ENCODE measurements at regions not wholly inside any gene's neighbourhood (a gene's known extent, or its start where the extent isn't known, plus 50 kb on each side); places are given as distances from the start of the nearest gene placed in this dataset.

GRCh38 chr3:94758751-94759150, 695.9 kb downstream of the NSUN3 start:
- no peak for DNase-seq
- POLR2A ChIA-PET (ENCODE audit: unreplicated experiment): no interaction called here
- ATAC-seq: no peak
- no peak for TF ChIP-seq CTCF (conservative IDR thresholded peaks at IDR 0.05; ENCODE audit: low read depth, low read length)
- TF ChIP-seq EZH2phosphoT487 (IDR thresholded peaks at IDR 0.05; ENCODE audit: borderline replicate concordance, low read length): no peak
- Histone ChIP-seq H3K9ac (ENCODE audit: low read length) (no peak overlapping the region), H3K4me3 (ENCODE audit: low read length) (no peak overlapping the region), H3K79me2 (ENCODE audit: low read length) (no peaks in the 10 kb centered on the region), H3K27me3 (ENCODE audit: low read length) (no peaks in the 10 kb centered on the region), H3K27ac (ENCODE audit: low read length) (no peak overlapping the region), H3K36me3 (ENCODE audit: low read depth, low read length) (no peaks in the 10 kb centered on the region), H4K20me1 (ENCODE audit: low read length) (no peaks in the 10 kb centered on the region), H2AFZ (ENCODE audit: low read length) (no peak overlapping the region), H3F3A (ENCODE audit: low read length, unreplicated experiment) (no peaks in the 10 kb centered on the region), H3K9me2 (replicated peaks; ENCODE audit: low read length) (0 out of 2 replicates have a peak, but pooled peaks cover 3% of the 10 kb centered on the region), H3K4me2 (ENCODE audit: low read length) (no peak overlapping the region), H3K4me1 (ENCODE audit: insufficient read depth, low read length) (no peaks in the 10 kb centered on the region), H3K9me3 (ENCODE audit: low read length) (no peaks in the 10 kb centered on the region)
- BruUV-seq (replicated peaks): no TSS peak
- intact Hi-C loops (cut with micrococcal nuclease): no loop called here
- CTCF ChIA-PET: no interaction called here

- no peaks in the 10 kb centered on the region for H4K20me1 ChIP-seq (ENCODE audit: low read length)
- peak overlapping the region; percentile 51 for H3K27ac ChIP-seq (ENCODE audit: low read length)
- ChIA-PET POLR2A (ENCODE audit: unreplicated experiment) (interaction anchor here (0.6 to 0.7 kb wide), 2 partner anchors 17 to 155 kb away, joined by 3 to 4 read pairs; no protein-coding TSS in a partner anchor), CTCF (interaction anchor here (0.5 kb wide), 2 partner anchors 145 to 186 kb away, joined by 5 to 8 read pairs; no protein-coding TSS in a partner anchor)
- peak; percentile 91 for ATAC-seq
- TF ChIP-seq CTCF (conservative IDR thresholded peaks at IDR 0.05; ENCODE audit: low read depth, low read length) (no peak), EZH2 (IDR thresholded peaks at IDR 0.05; ENCODE audit: low read length, unreplicated experiment) (no peak), EZH2phosphoT487 (IDR thresholded peaks at IDR 0.05; ENCODE audit: borderline replicate concordance, low read length) (no peak)
- no peaks in the 10 kb centered on the region for H3K79me2 ChIP-seq (ENCODE audit: low read length)
- H3K9me3 ChIP-seq (ENCODE audit: low read length): 0 out of 2 replicates have a peak, but pooled peaks cover 4% of the 10 kb centered on the region
- H3K9me2 ChIP-seq (replicated peaks; ENCODE audit: low read length): no peaks in the 10 kb centered on the region
- no peak overlapping the region for H3K4me3 ChIP-seq (ENCODE audit: low read length)
- H3K9ac ChIP-seq (ENCODE audit: low read length): no peak overlapping the region
- peaks cover 11% of the 10 kb centered on the region; the same call in 1 of the 2 replicates for H3K4me1 ChIP-seq (ENCODE audit: insufficient read depth, low read length)
- DNase-seq: peak; percentile 84
- no peaks in the 10 kb centered on the region for H3F3A ChIP-seq (ENCODE audit: low read length, unreplicated experiment)
- no peak overlapping the region for H2AFZ ChIP-seq (ENCODE audit: low read length)
- BruUV-seq (replicated peaks): no TSS peak
- H3K27me3 ChIP-seq (ENCODE audit: low read length): no peaks in the 10 kb centered on the region
- H3K4me2 ChIP-seq (ENCODE audit: low read length): peak overlapping the region; percentile 27; the same call in 1 of the 2 replicates
- intact Hi-C loops (cut with micrococcal nuclease): loop anchor here (1.0 to 5.0 kb wide), 2 partner anchors 27 to 155 kb away; no protein-coding TSS in a partner anchor
- H3K36me3 ChIP-seq (ENCODE audit: low read depth, low read length): no peaks in the 10 kb centered on the region
Measured at GRCh38 chr3:94772402-94772801, 709.5 kb downstream of the NSUN3 start.

- Histone ChIP-seq H2AFZ (ENCODE audit: low read length) (no peak overlapping the region), H3K9ac (ENCODE audit: low read length) (no peak overlapping the region), H4K20me1 (ENCODE audit: low read length) (no peaks in the 10 kb centered on the region), H3K36me3 (ENCODE audit: low read depth, low read length) (no peaks in the 10 kb centered on the region), H3K27me3 (ENCODE audit: low read length) (no peaks in the 10 kb centered on the region), H3K79me2 (ENCODE audit: low read length) (no peaks in the 10 kb centered on the region), H3K27ac (ENCODE audit: low read length) (no peak overlapping the region), H3F3A (ENCODE audit: low read length, unreplicated experiment) (no peaks in the 10 kb centered on the region), H3K4me2 (ENCODE audit: low read length) (no peak overlapping the region), H3K4me1 (ENCODE audit: insufficient read depth, low read length) (peaks cover 11% of the 10 kb centered on the region; the same call in 1 of the 2 replicates), H3K9me2 (replicated peaks; ENCODE audit: low read length) (no peaks in the 10 kb centered on the region), H3K9me3 (ENCODE audit: low read length) (no peaks in the 10 kb centered on the region), H3K4me3 (ENCODE audit: low read length) (no peak overlapping the region)
- intact Hi-C loops (cut with micrococcal nuclease): no loop called here
- no peak for TF ChIP-seq CTCF (conservative IDR thresholded peaks at IDR 0.05; ENCODE audit: low read depth, low read length)
- no peak for TF ChIP-seq EZH2phosphoT487 (IDR thresholded peaks at IDR 0.05; ENCODE audit: borderline replicate concordance, low read length)
- TF ChIP-seq EZH2 (IDR thresholded peaks at IDR 0.05; ENCODE audit: low read length, unreplicated experiment): no peak
- BruUV-seq (replicated peaks): no TSS peak
- ChIA-PET CTCF (no interaction called here), POLR2A (ENCODE audit: unreplicated experiment) (no interaction called here)
- ATAC-seq (no peak), DNase-seq (no peak)
Measured at GRCh38 chr3:94775746-94776145, 712.9 kb downstream of the NSUN3 start.

All from PC-3 (cell line).